A549 (cell line): ENCODE measurements at regions not wholly inside any gene's neighbourhood (a gene's known extent, or its start where the extent isn't known, plus 50 kb on each side); places are given as distances from the start of the nearest gene placed in this dataset.

ENCODE experiments used
- CHD4 ChIP-seq: fragments of 200-600 bp; sonication (generic); IDR thresholded peaks from 2 replicates; pipeline ENCODE4 v1.6.1; 2016; ENCODE audit warnings: antibody characterized with exemption, mild to moderate bottlenecking, borderline replicate concordance
- HDAC2 ChIP-seq: fragments of 200-600 bp; sonication (generic); IDR thresholded peaks from 2 replicates; pipeline ENCODE4 v1.6.1; 2016
- MAFK ChIP-seq: fragments of 450-650 bp; IDR thresholded peaks from 2 replicates; pipeline ENCODE4 v1.6.1; 2014; ENCODE audit not compliant: partially characterized antibody
- MYC ChIP-seq: IDR thresholded peaks from 2 replicates; pipeline ENCODE4 v1.6.1; 2012; ENCODE audit warnings: mild to moderate bottlenecking, inconsistent platforms, low read length, improper control_type of control experiment, borderline replicate concordance
- PHF8 ChIP-seq: fragments of 200-600 bp; sonication (generic); IDR thresholded peaks from 2 replicates; pipeline ENCODE4 v1.6.1; 2016; ENCODE audit warnings: low read depth, mild to moderate bottlenecking, antibody characterized with exemption, moderate library complexity, borderline replicate concordance
- POLR2A ChIP-seq: IDR thresholded peaks from 2 replicates; pipeline ENCODE4 v1.6.1; 2012; ENCODE audit warnings: mild to moderate bottlenecking, low read length
- SMC3 ChIP-seq: fragments of >200 bp; sonication (Bioruptor Twin); formaldehyde crosslinking; IDR thresholded peaks from 3 replicates; pipeline ENCODE4 v1.6.1; 2018; ENCODE audit warnings: inconsistent platforms
- ZC3H11A ChIP-seq: fragments of 450-650 bp; IDR thresholded peaks from 2 replicates; pipeline ENCODE4 v1.6.1; 2014; ENCODE audit warnings: antibody characterized with exemption, mild to moderate bottlenecking
- ZFP36 ChIP-seq: fragments of 450-650 bp; IDR thresholded peaks from 2 replicates; pipeline ENCODE4 v1.6.1; 2014; ENCODE audit warnings: borderline replicate concordance; ENCODE audit not compliant: partially characterized antibody
- ZSCAN20 ChIP-seq: fragments of 250-450 bp; sonication (Bioruptor Pico); IDR thresholded peaks from 2 replicates; pipeline ENCODE4 v1.8.0; 2022; ENCODE audit warnings: mild to moderate bottlenecking, moderate library complexity
- TF ChIP-seq, protein P1 (sequence below): fragments of >200 bp; sonication (Bioruptor Twin); formaldehyde crosslinking; IDR thresholded peaks from 3 replicates; pipeline ENCODE4 v1.5.1; 2016
- TF ChIP-seq, protein P2 (sequence below): fragments of 450-650 bp; IDR thresholded peaks from 2 replicates; pipeline ENCODE4 v1.6.1; 2014; ENCODE audit warnings: antibody characterized with exemption

DNA sequence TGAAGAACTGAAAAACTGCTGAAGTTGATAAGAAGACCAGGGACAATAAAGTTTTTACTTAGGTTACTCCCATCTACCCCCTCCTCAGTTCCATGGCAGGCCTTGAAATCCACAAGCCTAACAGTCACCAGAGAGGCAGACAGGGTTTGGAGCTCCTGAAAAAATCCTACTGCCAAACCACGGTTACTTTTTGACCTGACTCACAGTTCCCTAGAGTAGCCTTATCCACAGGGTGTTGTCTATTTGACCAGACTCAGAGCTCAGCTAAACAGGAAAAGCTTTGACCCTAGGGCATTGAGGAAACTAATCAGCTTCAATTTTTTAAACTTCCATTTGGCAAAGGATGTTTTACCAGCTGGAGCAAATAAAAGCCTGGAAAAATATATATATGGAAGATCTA lies 257.7 kb upstream of the NT5E start:
- TF ChIP-seq, protein P1, sequence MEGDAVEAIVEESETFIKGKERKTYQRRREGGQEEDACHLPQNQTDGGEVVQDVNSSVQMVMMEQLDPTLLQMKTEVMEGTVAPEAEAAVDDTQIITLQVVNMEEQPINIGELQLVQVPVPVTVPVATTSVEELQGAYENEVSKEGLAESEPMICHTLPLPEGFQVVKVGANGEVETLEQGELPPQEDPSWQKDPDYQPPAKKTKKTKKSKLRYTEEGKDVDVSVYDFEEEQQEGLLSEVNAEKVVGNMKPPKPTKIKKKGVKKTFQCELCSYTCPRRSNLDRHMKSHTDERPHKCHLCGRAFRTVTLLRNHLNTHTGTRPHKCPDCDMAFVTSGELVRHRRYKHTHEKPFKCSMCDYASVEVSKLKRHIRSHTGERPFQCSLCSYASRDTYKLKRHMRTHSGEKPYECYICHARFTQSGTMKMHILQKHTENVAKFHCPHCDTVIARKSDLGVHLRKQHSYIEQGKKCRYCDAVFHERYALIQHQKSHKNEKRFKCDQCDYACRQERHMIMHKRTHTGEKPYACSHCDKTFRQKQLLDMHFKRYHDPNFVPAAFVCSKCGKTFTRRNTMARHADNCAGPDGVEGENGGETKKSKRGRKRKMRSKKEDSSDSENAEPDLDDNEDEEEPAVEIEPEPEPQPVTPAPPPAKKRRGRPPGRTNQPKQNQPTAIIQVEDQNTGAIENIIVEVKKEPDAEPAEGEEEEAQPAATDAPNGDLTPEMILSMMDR: no peak
- TF ChIP-seq HDAC2: no peak
- no peak for TF ChIP-seq CHD4
- TF ChIP-seq PHF8: no peak
- TF ChIP-seq ZFP36: no peak
- TF ChIP-seq MYC: no peak
- TF ChIP-seq POLR2A: no peak
- TF ChIP-seq ZSCAN20: no peak
- TF ChIP-seq MAFK: no peak
- no peak for TF ChIP-seq ZC3H11A
- TF ChIP-seq, protein P2, sequence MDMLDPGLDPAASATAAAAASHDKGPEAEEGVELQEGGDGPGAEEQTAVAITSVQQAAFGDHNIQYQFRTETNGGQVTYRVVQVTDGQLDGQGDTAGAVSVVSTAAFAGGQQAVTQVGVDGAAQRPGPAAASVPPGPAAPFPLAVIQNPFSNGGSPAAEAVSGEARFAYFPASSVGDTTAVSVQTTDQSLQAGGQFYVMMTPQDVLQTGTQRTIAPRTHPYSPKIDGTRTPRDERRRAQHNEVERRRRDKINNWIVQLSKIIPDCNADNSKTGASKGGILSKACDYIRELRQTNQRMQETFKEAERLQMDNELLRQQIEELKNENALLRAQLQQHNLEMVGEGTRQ: no peak
- TF ChIP-seq SMC3: no peak
